DOHH2 (cell line): ENCODE measurements at regions not wholly inside any gene's neighbourhood (a gene's known extent, or its start where the extent isn't known, plus 50 kb on each side); places are given as distances from the start of the nearest gene placed in this dataset.

Experiments
- H3F3A ChIP-seq: fragments of 200-600 bp; sonication (generic), shearing (Covaris generic); 2 replicates; pipeline ENCODE4 v1.6.0; 2016; ENCODE audit warnings: antibody characterized with exemption, mild to moderate bottlenecking; ENCODE audit not compliant: control insufficient read depth, insufficient read depth
- H3K27ac ChIP-seq: fragments of 200-600 bp; sonication (generic); 2 replicates; pipeline ENCODE4 v1.5.1; 2014; ENCODE audit warnings: low read depth, mild to moderate bottlenecking, low read length, moderate library complexity
- H3K27me3 ChIP-seq: fragments of 200-600 bp; sonication (generic); 2 replicates; pipeline ENCODE4 v1.6.1; 2014; ENCODE audit warnings: mild to moderate bottlenecking, low read length, mixed read lengths; ENCODE audit not compliant: control insufficient read depth
- H3K36me3 ChIP-seq: fragments of 200-600 bp; sonication (generic); 2 replicates; pipeline ENCODE4 v1.6.1; 2014; ENCODE audit warnings: mild to moderate bottlenecking, low read length, moderate library complexity, mixed read lengths; ENCODE audit not compliant: control insufficient read depth
- H3K4me1 ChIP-seq: fragments of 200-600 bp; sonication (generic); 2 replicates; pipeline ENCODE4 v1.6.1; 2014; ENCODE audit warnings: mild to moderate bottlenecking, low read length, mixed read lengths; ENCODE audit not compliant: control insufficient read depth
- H3K4me2 ChIP-seq: fragments of 200-600 bp; sonication (generic); 2 replicates; pipeline ENCODE4 v1.6.0; 2014; ENCODE audit warnings: mild to moderate bottlenecking, low read length, moderate library complexity
- H3K4me3 ChIP-seq: fragments of 200-600 bp; sonication (generic); 2 replicates; pipeline ENCODE4 v1.5.1; 2014; ENCODE audit warnings: mild to moderate bottlenecking, low read length, mixed read lengths
- H3K79me2 ChIP-seq: fragments of 200-600 bp; sonication (generic); 2 replicates; pipeline ENCODE4 v1.6.1; 2014; ENCODE audit warnings: mild to moderate bottlenecking, low read length, mixed read lengths; ENCODE audit not compliant: control insufficient read depth
- H3K9me2 ChIP-seq: fragments of 200-600 bp; sonication (generic); replicated peaks from 2 replicates; pipeline ENCODE4 v1.6.1; 2014; ENCODE audit warnings: mild to moderate bottlenecking, low read length, mixed read lengths; ENCODE audit not compliant: control insufficient read depth
- H3K9me3 ChIP-seq: fragments of 200-600 bp; sonication (generic); 2 replicates; pipeline ENCODE4 v1.6.1; 2014; ENCODE audit warnings: antibody characterized with exemption, low read length, mixed read lengths; ENCODE audit not compliant: control insufficient read depth, insufficient read depth
- H4K20me1 ChIP-seq: fragments of 200-600 bp; sonication (generic); 2 replicates; pipeline ENCODE4 v1.6.0; 2014; ENCODE audit warnings: low read depth, mild to moderate bottlenecking, antibody characterized with exemption, low read length, moderate library complexity; ENCODE audit not compliant: control insufficient read depth, insufficient read depth
- CTCF ChIP-seq: fragments of 200-600 bp; sonication (generic); IDR thresholded peaks from one replicate; pipeline ENCODE4 v1.5.1; 2014; ENCODE audit warnings: antibody characterized with exemption, mild to moderate bottlenecking, low read depth, low read length; ENCODE audit not compliant: poor library complexity, severe bottlenecking
- EZH2phosphoT487 ChIP-seq: fragments of 200-600 bp; sonication (generic); IDR thresholded peaks from 2 replicates; pipeline ENCODE4 v1.6.1; 2017; ENCODE audit warnings: borderline replicate concordance, mild to moderate bottlenecking, antibody characterized with exemption, low read length, moderate library complexity, mixed read lengths

GRCh38 chr3:106683953-106684620 lies 693.2 kb upstream of the CCDC54 start:
- no peaks in the 10 kb centered on the region for H3K4me1 ChIP-seq
- H3K4me2 ChIP-seq = no peak overlapping the region
- no peak overlapping the region for H3K4me3 ChIP-seq
- TF ChIP-seq CTCF (no peak), EZH2phosphoT487 (no peak)
- H3K27me3 ChIP-seq = no peaks in the 10 kb centered on the region
- H4K20me1 ChIP-seq = no peaks in the 10 kb centered on the region
- H3K9me3 ChIP-seq = no peaks in the 10 kb centered on the region
- no peaks in the 10 kb centered on the region for H3K36me3 ChIP-seq
- H3K9me2 ChIP-seq = no peaks in the 10 kb centered on the region
- no peaks in the 10 kb centered on the region for H3K79me2 ChIP-seq
- H3K27ac ChIP-seq = no peak overlapping the region
- no peaks in the 10 kb centered on the region for H3F3A ChIP-seq

GRCh38 chr3:106685745-106686144 lies 691.5 kb upstream of the CCDC54 start:
- Histone ChIP-seq H3K27me3 (no peaks in the 10 kb centered on the region), H3K27ac (no peak overlapping the region), H3K4me2 (no peak overlapping the region), H3K9me2 (no peaks in the 10 kb centered on the region), H4K20me1 (no peaks in the 10 kb centered on the region), H3F3A (no peaks in the 10 kb centered on the region), H3K79me2 (no peaks in the 10 kb centered on the region), H3K4me1 (no peaks in the 10 kb centered on the region), H3K4me3 (no peak overlapping the region), H3K9me3 (no peaks in the 10 kb centered on the region), H3K36me3 (no peaks in the 10 kb centered on the region)
- TF ChIP-seq EZH2phosphoT487 = no peak
- TF ChIP-seq CTCF = no peak

GRCh38 chr3:106687905-106688304 lies 689.3 kb upstream of the CCDC54 start:
- H3K27ac ChIP-seq = no peak overlapping the region
- no peak overlapping the region for H3K4me2 ChIP-seq
- no peaks in the 10 kb centered on the region for H3K9me3 ChIP-seq
- H3K36me3 ChIP-seq = no peaks in the 10 kb centered on the region
- no peaks in the 10 kb centered on the region for H3K79me2 ChIP-seq
- H3F3A ChIP-seq = no peaks in the 10 kb centered on the region
- no peaks in the 10 kb centered on the region for H4K20me1 ChIP-seq
- H3K4me3 ChIP-seq = no peak overlapping the region
- H3K27me3 ChIP-seq = no peaks in the 10 kb centered on the region
- H3K9me2 ChIP-seq = no peaks in the 10 kb centered on the region
- no peak for TF ChIP-seq EZH2phosphoT487
- no peak for TF ChIP-seq CTCF
- H3K4me1 ChIP-seq = no peaks in the 10 kb centered on the region

- no peak for TF ChIP-seq EZH2phosphoT487
- TF ChIP-seq CTCF = no peak
- Histone ChIP-seq H3K27ac (no peak overlapping the region), H3K4me3 (no peak overlapping the region), H3K9me3 (no peaks in the 10 kb centered on the region), H3K36me3 (no peaks in the 10 kb centered on the region), H3K9me2 (no peaks in the 10 kb centered on the region), H3F3A (no peaks in the 10 kb centered on the region), H3K27me3 (no peaks in the 10 kb centered on the region), H3K4me1 (no peaks in the 10 kb centered on the region), H4K20me1 (no peaks in the 10 kb centered on the region), H3K4me2 (no peak overlapping the region), H3K79me2 (no peaks in the 10 kb centered on the region)
Observed at GRCh38 chr3:106688464-106688863, 688.8 kb upstream of the CCDC54 start.
